ENCODE measurements at regions not wholly inside any gene's neighbourhood (a gene's known extent, or its start where the extent isn't known, plus 50 kb on each side); places are given as distances from the start of the nearest gene placed in this dataset.

GRCh38 chr12:124629789-124630480 lies 62.5 kb upstream of the NCOR2 start:
- DNase-seq (no peak), FAIRE-seq (no peak)
- Histone ChIP-seq H3K36me3 (ENCODE audit: control insufficient read depth in 3 of 3, insufficient read depth in 2 of 3, low read depth in 1 of 3, low read length in 3 of 3) (peaks cover 0 to 3% (median 0%) of the 10 kb centered on the region in 3 donors), H3K4me1 (ENCODE audit: control insufficient read depth in 3 of 3, insufficient read depth in 2 of 3, low read depth in 1 of 3, low read length in 2 of 3) (peaks cover 9 to 42% (median 9%) of the 10 kb centered on the region in 3 donors), H3K4me3 (ENCODE audit: low read depth in 1 of 3, low read length in 3 of 3) (no peak overlapping the region), H3K27me3 (ENCODE audit: control insufficient read depth in 3 of 3, insufficient read depth in 3 of 3, low read length in 3 of 3) (no peaks in the 10 kb centered on the region), H3K9me3 (ENCODE audit: control insufficient read depth in 2 of 2, insufficient read depth in 1 of 2, low read depth in 1 of 2, low read length in 1 of 2) (peaks cover 0 to 17% of the 10 kb centered on the region in 2 donors), H3K27ac (ENCODE audit: low read depth in 1 of 3, low read length in 2 of 3) (no peak overlapping the region)
- 80 to 97% (median 94%) methylated on average over 12 of the region's 12 CpGs for WGBS, 3 donors

DNA sequence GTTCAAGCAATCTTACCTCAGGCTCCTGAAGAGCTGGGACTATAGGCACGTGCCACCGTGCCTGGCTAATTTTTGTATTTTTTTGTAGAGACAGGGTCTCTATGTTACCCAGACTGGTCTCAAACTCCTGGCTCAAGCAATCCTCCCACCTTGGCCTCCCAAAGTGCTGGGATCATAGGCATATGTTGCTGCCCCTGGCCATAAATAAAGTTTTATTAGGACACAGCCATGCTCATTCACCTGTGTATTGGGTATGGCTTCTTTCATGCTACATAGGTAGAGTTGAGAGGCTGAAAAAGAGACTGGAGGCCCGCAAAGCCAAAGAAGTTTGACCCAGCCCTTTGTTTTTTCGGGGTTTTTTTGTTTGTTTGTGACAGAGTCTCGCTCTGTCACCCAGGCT lies 61.7 kb upstream of the NCOR2 start:
- 94 to 95% (median 94%) methylated on average over 5 of the region's 5 CpGs for WGBS, 3 donors
- H3K27me3 ChIP-seq (ENCODE audit: control insufficient read depth in 3 of 3, insufficient read depth in 3 of 3, low read length in 3 of 3), result no peaks in the 10 kb centered on the region
- peaks cover 0 to 13% of the 10 kb centered on the region in 2 donors for H3K9me3 ChIP-seq (ENCODE audit: control insufficient read depth in 2 of 2, insufficient read depth in 1 of 2, low read depth in 1 of 2, low read length in 1 of 2)
- peaks cover 0 to 3% (median 0%) of the 10 kb centered on the region in 3 donors for H3K36me3 ChIP-seq (ENCODE audit: control insufficient read depth in 3 of 3, insufficient read depth in 2 of 3, low read depth in 1 of 3, low read length in 3 of 3)
- peaks cover 9 to 42% (median 9%) of the 10 kb centered on the region in 3 donors for H3K4me1 ChIP-seq (ENCODE audit: control insufficient read depth in 3 of 3, insufficient read depth in 2 of 3, low read depth in 1 of 3, low read length in 2 of 3)
- DNase-seq, result no peak
- no peak overlapping the region for H3K27ac ChIP-seq (ENCODE audit: low read depth in 1 of 3, low read length in 2 of 3)
- no peak for FAIRE-seq
- H3K4me3 ChIP-seq (ENCODE audit: low read depth in 1 of 3, low read length in 3 of 3), result no peak overlapping the region

DNA sequence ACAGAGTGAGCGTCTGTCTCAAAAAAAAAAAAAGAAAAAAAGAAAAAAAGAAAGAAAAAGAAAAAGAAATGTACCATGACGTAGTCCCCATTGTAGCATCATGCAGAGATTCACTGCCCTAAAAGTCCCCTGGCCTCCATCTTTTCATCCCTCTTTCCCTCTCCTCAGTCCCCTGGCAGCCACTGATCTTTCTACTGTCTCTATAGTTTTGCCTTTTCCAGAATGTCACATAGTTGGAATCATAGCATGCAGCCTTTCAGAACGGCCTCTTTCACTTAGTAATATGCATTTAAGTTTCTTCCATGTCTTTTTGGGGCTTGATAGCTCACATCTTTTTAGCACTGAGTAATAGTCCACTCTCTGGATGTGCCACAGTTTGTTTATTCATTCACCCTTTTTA lies 60.5 kb upstream of the NCOR2 start:
- no peak overlapping the region for H3K4me3 ChIP-seq (ENCODE audit: low read depth in 1 of 3, low read length in 3 of 3)
- peaks cover 0 to 4% (median 0%) of the 10 kb centered on the region in 3 donors for H3K36me3 ChIP-seq (ENCODE audit: control insufficient read depth in 3 of 3, insufficient read depth in 2 of 3, low read depth in 1 of 3, low read length in 3 of 3)
- FAIRE-seq, result no peak
- H3K27ac ChIP-seq (ENCODE audit: low read depth in 1 of 3, low read length in 2 of 3), result no peak overlapping the region
- no peak for DNase-seq
- H3K27me3 ChIP-seq (ENCODE audit: control insufficient read depth in 3 of 3, insufficient read depth in 3 of 3, low read length in 3 of 3), result no peaks in the 10 kb centered on the region
- H3K9me3 ChIP-seq (ENCODE audit: control insufficient read depth in 2 of 2, insufficient read depth in 1 of 2, low read depth in 1 of 2, low read length in 1 of 2), result peaks cover 0 to 12% of the 10 kb centered on the region in 2 donors
- H3K4me1 ChIP-seq (ENCODE audit: control insufficient read depth in 3 of 3, insufficient read depth in 2 of 3, low read depth in 1 of 3, low read length in 2 of 3), result peaks cover 9 to 38% (median 9%) of the 10 kb centered on the region in 3 donors
- 88 to 97% (median 90%) methylated on average over 3 of the region's 3 CpGs for WGBS, 3 donors

DNA sequence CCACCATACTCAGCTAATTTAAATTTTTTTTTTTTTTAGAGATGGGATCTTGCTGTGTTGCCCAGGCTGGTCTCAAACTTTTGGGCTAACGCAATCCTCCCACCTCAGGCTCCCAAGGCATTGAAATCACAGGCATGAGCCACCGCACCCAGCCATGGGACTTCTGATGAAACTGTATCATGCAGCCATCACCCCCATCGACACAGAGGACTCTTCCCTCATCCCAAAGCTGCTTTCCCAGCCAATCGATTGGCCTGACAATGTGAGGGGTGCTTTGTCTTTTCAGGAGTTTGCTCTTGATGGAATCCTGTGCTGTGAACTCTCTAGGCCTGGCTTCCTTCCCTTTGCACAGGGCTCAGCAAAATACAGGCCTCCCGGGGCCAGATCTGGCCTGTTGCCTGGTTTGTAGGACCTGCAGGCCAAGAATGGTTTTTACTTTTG lies 59.6 kb upstream of the NCOR2 start:
- no peak for DNase-seq
- no peak overlapping the region for H3K4me3 ChIP-seq (ENCODE audit: low read depth in 1 of 3, low read length in 3 of 3)
- peak overlapping the region in 2 of 3 donors; percentile 37 to 76 for H3K27ac ChIP-seq (ENCODE audit: low read depth in 1 of 3, low read length in 2 of 3)
- peaks cover 9 to 28% (median 9%) of the 10 kb centered on the region in 3 donors for H3K4me1 ChIP-seq (ENCODE audit: control insufficient read depth in 3 of 3, insufficient read depth in 2 of 3, low read depth in 1 of 3, low read length in 2 of 3)
- H3K9me3 ChIP-seq (ENCODE audit: control insufficient read depth in 2 of 2, insufficient read depth in 1 of 2, low read depth in 1 of 2, low read length in 1 of 2), result peaks cover 0 to 11% of the 10 kb centered on the region in 2 donors
- no peak for FAIRE-seq
- peaks cover 0 to 3% (median 0%) of the 10 kb centered on the region in 3 donors for H3K36me3 ChIP-seq (ENCODE audit: control insufficient read depth in 3 of 3, insufficient read depth in 2 of 3, low read depth in 1 of 3, low read length in 3 of 3)
- no peaks in the 10 kb centered on the region for H3K27me3 ChIP-seq (ENCODE audit: control insufficient read depth in 3 of 3, insufficient read depth in 3 of 3, low read length in 3 of 3)
- 69 to 83% (median 77%) methylated on average over 5 of the region's 5 CpGs for WGBS, 3 donors

DNA sequence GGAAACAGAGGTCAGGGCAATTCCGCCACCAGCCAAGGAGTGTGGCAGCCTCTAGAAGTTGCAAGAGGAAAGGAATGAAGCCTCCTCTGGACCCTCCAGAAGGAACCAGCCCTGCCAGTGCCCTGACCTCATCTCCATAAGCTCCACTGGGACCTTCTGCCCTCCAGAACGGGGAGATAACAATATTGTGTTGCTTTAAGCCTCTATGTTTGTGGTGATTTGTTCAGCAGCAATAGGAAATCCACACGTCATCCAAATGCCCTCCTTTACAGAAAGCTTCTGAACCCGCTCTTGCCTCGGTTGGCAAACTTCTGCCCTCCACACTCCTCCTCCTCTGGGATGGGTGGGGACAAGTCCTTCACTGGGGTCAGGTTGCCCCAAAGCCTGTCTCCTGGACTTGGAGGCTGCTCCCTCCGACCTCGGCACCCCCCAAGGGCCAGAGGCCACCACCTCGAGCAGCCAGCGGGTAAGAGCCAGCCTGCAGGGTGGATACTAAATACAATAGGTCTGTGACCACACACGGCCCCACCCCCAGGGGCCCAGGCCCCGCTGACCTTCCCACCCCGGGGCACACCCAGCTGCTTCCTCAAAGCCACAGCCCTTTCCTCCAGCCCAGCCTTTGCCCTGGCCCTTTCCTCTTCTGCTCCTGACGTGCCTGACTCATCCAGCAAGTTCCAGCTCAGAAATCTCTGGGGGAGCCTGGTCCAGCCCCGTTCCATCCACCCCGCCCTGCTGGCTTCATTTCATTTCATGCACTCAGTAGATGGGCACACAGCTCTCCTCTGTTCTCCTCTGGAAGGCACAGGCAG lies 58.7 kb upstream of the NCOR2 start:
- Histone ChIP-seq H3K27ac (ENCODE audit: low read depth in 1 of 3, low read length in 2 of 3) (peak overlapping the region; percentile 50 to 87 (median 76)), H3K9me3 (ENCODE audit: control insufficient read depth in 2 of 2, insufficient read depth in 1 of 2, low read depth in 1 of 2, low read length in 1 of 2) (peaks cover 0 to 11% of the 10 kb centered on the region in 2 donors), H3K36me3 (ENCODE audit: control insufficient read depth in 3 of 3, insufficient read depth in 2 of 3, low read depth in 1 of 3, low read length in 3 of 3) (peaks cover 0 to 3% (median 0%) of the 10 kb centered on the region in 3 donors), H3K4me1 (ENCODE audit: control insufficient read depth in 3 of 3, insufficient read depth in 2 of 3, low read depth in 1 of 3, low read length in 2 of 3) (peaks cover 9 to 23% (median 9%) of the 10 kb centered on the region in 3 donors), H3K4me3 (ENCODE audit: low read depth in 1 of 3, low read length in 3 of 3) (no peak overlapping the region), H3K27me3 (ENCODE audit: control insufficient read depth in 3 of 3, insufficient read depth in 3 of 3, low read length in 3 of 3) (no peaks in the 10 kb centered on the region)
- FAIRE-seq (no peak), DNase-seq (peak; percentile 90 to 96)
- WGBS, 3 donors, result 28 to 32% (median 32%) methylated on average over 13 to 15 of the region's 15 CpGs

GRCh38 chr12:124624823-124625222 lies 57.4 kb upstream of the NCOR2 start:
- Histone ChIP-seq H3K27me3 (ENCODE audit: control insufficient read depth in 3 of 3, insufficient read depth in 3 of 3, low read length in 3 of 3) (no peaks in the 10 kb centered on the region), H3K27ac (ENCODE audit: low read depth in 1 of 3, low read length in 2 of 3) (no peak overlapping the region), H3K4me1 (ENCODE audit: control insufficient read depth in 3 of 3, insufficient read depth in 2 of 3, low read depth in 1 of 3, low read length in 2 of 3) (peaks cover 9 to 19% (median 9%) of the 10 kb centered on the region in 3 donors), H3K9me3 (ENCODE audit: control insufficient read depth in 2 of 2, insufficient read depth in 1 of 2, low read depth in 1 of 2, low read length in 1 of 2) (peaks cover 0 to 11% of the 10 kb centered on the region in 2 donors), H3K36me3 (ENCODE audit: control insufficient read depth in 3 of 3, insufficient read depth in 2 of 3, low read depth in 1 of 3, low read length in 3 of 3) (peaks cover 0 to 3% (median 0%) of the 10 kb centered on the region in 3 donors), H3K4me3 (ENCODE audit: low read depth in 1 of 3, low read length in 3 of 3) (no peak overlapping the region)
- WGBS, 3 donors, result 52 to 79% (median 59%) methylated on average over 10 of the region's 10 CpGs
- no peak for FAIRE-seq
- DNase-seq, result peak in 1 of 2 donors; percentile 50

DNA sequence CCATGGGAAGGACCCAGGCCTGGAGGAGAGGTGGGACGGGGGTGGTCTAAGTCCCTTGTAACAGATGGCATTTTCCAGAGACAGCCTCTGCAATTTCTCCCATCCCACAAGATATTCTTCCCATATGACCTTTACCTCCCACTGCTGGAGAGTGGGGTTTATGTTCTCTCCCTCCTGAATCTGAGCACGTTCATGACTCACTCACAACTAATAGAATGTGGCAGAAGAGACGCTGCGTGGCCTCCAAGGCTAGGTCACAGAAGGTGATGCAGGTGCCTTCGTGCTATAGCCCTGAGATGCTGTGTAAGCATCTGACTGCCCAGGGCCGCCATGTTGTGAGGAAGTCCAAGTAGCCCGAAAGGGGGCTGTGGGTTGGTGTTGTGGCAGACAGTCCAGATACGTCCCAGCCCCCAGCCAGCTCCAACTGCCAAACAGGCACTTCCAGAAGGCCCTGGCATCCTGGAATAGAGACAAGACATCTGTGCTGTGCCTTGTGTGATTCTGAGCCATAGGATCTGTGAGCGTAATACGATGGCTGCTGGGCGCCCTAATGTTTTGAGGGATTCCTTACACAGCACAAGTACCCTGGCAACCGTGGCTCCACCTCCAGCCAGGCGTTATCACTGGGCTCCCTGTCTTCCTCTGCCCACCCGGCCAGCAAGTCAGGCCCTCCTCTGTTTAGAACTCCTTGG lies 56.1 kb upstream of the NCOR2 start:
- no peak for FAIRE-seq
- Histone ChIP-seq H3K4me3 (ENCODE audit: low read depth in 1 of 3, low read length in 3 of 3) (no peak overlapping the region), H3K27ac (ENCODE audit: low read depth in 1 of 3, low read length in 2 of 3) (no peak overlapping the region), H3K4me1 (ENCODE audit: control insufficient read depth in 3 of 3, insufficient read depth in 2 of 3, low read depth in 1 of 3, low read length in 2 of 3) (peaks cover 9 to 19% (median 9%) of the 10 kb centered on the region in 3 donors), H3K27me3 (ENCODE audit: control insufficient read depth in 3 of 3, insufficient read depth in 3 of 3, low read length in 3 of 3) (no peaks in the 10 kb centered on the region), H3K36me3 (ENCODE audit: control insufficient read depth in 3 of 3, insufficient read depth in 2 of 3, low read depth in 1 of 3, low read length in 3 of 3) (peaks cover 0 to 3% (median 0%) of the 10 kb centered on the region in 3 donors), H3K9me3 (ENCODE audit: control insufficient read depth in 2 of 2, insufficient read depth in 1 of 2, low read depth in 1 of 2, low read length in 1 of 2) (peaks cover 0 to 11% of the 10 kb centered on the region in 2 donors)
- DNase-seq, result no peak
- 92 to 93% (median 93%) methylated on average over 14 of the region's 14 CpGs for WGBS, 3 donors

DNA sequence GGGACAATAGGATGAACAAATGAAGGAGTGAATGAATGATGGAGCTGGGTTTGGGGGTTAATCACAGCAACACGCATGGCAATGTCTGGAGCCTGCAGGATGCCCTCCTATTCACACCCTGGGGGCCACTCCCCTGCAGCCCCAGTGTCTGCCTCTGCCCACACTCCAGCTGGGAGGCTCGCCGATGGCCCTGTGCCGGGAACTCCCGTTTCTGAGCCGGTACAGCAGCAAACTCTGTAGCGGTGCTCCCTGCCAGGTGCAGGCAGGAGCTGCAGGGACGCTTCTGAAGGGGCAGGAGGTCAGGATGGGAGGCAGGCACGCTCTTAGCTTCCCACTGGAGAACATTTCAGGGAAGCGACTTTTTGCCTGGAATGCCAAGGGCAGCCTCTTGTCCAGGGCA lies 55.4 kb upstream of the NCOR2 start:
- Histone ChIP-seq H3K4me3 (ENCODE audit: low read depth in 1 of 3, low read length in 3 of 3) (no peak overlapping the region), H3K27ac (ENCODE audit: low read depth in 1 of 3, low read length in 2 of 3) (no peak overlapping the region), H3K4me1 (ENCODE audit: control insufficient read depth in 3 of 3, insufficient read depth in 2 of 3, low read depth in 1 of 3, low read length in 2 of 3) (peaks cover 9 to 19% (median 9%) of the 10 kb centered on the region in 3 donors), H3K9me3 (ENCODE audit: control insufficient read depth in 2 of 2, insufficient read depth in 1 of 2, low read depth in 1 of 2, low read length in 1 of 2) (peaks cover 0 to 11% of the 10 kb centered on the region in 2 donors), H3K27me3 (ENCODE audit: control insufficient read depth in 3 of 3, insufficient read depth in 3 of 3, low read length in 3 of 3) (no peaks in the 10 kb centered on the region), H3K36me3 (ENCODE audit: control insufficient read depth in 3 of 3, insufficient read depth in 2 of 3, low read depth in 1 of 3, low read length in 3 of 3) (peaks cover 0 to 3% (median 0%) of the 10 kb centered on the region in 3 donors)
- DNase-seq (no peak), FAIRE-seq (no peak)
- 34 to 76% (median 45%) methylated on average over 10 of the region's 10 CpGs for WGBS, 3 donors

Data from small intestine (tissue), 7 donors.